Testis (tissue), 2 donors: ENCODE measurements at regions not wholly inside any gene's neighbourhood (a gene's known extent, or its start where the extent isn't known, plus 50 kb on each side); places are given as distances from the start of the nearest gene placed in this dataset.

Experiments used
- DNase-seq: peaks from one replicate; pipeline ENCODE4 v3.0.0-alpha.2; 2019
- H3K27ac ChIP-seq, 2 donors: fragments of 200-600 bp; sonication (generic); one replicate each; pipeline ENCODE4 v1.5.1; 2019
- H3K27me3 ChIP-seq: fragments of 200-600 bp; sonication (generic); one replicate; pipeline ENCODE4 v1.5.1; 2019
- H3K36me3 ChIP-seq: fragments of 200-600 bp; sonication (generic); one replicate; pipeline ENCODE4 v1.5.1; 2017; ENCODE audit warnings: low read depth; ENCODE audit errors: missing control alignments
- H3K4me1 ChIP-seq: fragments of 200-600 bp; sonication (generic); one replicate; pipeline ENCODE4 v1.5.1; 2019
- H3K4me3 ChIP-seq, 2 donors: fragments of 200-600 bp; sonication (generic); one replicate each; pipeline ENCODE4 v1.5.1; 2017 to 2019
- H3K9me3 ChIP-seq: fragments of 200-600 bp; sonication (generic); one replicate; pipeline ENCODE4 v1.5.1; 2017
- POLR2A ChIP-seq: fragments of 450-650 bp; IDR thresholded peaks from one replicate; pipeline ENCODE4 v1.6.1; 2017; ENCODE audit warnings: antibody characterized with exemption, mild to moderate bottlenecking, moderate library complexity
- WGBS, 2 donors: methylation state at CpG; one replicate each; pipeline ENCODE4 v1.1.5; 2018; 5-methylcytosine and 5-hydroxymethylcytosine counted together
- intact Hi-C: fragments of 100-400 bp; cut with DNase I; formaldehyde crosslinking; loops from one replicate; pipeline ENCODE4 v1.15.1; 2023; ENCODE audit warnings: low total_unique reads
- TF ChIP-seq, protein P1 (sequence below), 3 experiments: fragments of 450-650 bp in 2 of 3; fragments of 200-600 bp in 1 of 3; sonication (generic) in 1 of 3; IDR thresholded peaks; one replicate each; pipeline ENCODE4 v1.5.1; 2016 to 2019; ENCODE audit warnings: antibody characterized with exemption in 3 of 3, mild to moderate bottlenecking in 2 of 3, moderate library complexity in 1 of 3

DNA sequence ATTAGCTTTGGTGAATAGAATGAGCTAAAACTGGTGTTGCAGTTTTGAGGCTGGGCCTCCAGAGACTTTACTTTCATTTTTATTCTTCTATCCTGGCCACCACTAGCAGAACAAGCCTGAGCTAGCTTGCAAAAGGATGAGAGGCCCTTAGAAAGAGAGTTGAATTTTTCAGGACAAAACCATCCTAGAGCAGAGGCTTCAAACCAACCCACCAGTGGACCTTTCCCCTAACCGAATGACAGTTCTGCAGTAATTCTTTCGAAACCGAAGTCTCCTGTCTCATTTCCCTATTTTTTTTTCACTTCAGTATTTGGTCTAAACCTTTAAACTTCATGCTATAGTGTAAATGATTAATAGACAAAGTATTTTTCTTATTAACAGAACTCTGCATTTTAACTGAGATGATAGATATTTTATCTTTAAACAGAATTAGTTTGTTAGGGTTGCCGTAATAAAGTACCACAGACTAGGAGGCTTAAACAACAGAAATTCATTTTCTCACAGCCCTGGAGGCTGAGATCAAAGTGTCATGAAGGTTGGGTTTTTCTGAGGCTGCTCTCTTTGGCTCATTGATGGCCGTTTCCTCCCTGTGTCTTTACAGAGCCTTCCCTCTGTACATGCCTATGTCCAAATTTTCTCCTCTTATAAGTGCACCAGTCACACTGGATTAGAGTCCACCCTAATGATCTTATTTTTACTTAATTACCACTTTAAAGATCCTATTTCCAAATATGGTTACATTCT, 80.6 kb upstream of the PAK5 start:
- DNase-seq = no peak
- Histone ChIP-seq H3K4me3 (no peak overlapping the region), H3K9me3 (no peaks in the 10 kb centered on the region), H3K36me3 (no peaks in the 10 kb centered on the region), H3K4me1 (no peaks in the 10 kb centered on the region), H3K27ac (no peak overlapping the region), H3K27me3 (no peaks in the 10 kb centered on the region)
- TF ChIP-seq, protein P1, sequence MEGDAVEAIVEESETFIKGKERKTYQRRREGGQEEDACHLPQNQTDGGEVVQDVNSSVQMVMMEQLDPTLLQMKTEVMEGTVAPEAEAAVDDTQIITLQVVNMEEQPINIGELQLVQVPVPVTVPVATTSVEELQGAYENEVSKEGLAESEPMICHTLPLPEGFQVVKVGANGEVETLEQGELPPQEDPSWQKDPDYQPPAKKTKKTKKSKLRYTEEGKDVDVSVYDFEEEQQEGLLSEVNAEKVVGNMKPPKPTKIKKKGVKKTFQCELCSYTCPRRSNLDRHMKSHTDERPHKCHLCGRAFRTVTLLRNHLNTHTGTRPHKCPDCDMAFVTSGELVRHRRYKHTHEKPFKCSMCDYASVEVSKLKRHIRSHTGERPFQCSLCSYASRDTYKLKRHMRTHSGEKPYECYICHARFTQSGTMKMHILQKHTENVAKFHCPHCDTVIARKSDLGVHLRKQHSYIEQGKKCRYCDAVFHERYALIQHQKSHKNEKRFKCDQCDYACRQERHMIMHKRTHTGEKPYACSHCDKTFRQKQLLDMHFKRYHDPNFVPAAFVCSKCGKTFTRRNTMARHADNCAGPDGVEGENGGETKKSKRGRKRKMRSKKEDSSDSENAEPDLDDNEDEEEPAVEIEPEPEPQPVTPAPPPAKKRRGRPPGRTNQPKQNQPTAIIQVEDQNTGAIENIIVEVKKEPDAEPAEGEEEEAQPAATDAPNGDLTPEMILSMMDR (IDR thresholded peaks at IDR 0.05) = no peak
- no peak for TF ChIP-seq POLR2A
- 83 to 89% methylated on average over 5 of the region's 5 CpGs for WGBS, 2 donors
- intact Hi-C loops = no loop called here

DNA sequence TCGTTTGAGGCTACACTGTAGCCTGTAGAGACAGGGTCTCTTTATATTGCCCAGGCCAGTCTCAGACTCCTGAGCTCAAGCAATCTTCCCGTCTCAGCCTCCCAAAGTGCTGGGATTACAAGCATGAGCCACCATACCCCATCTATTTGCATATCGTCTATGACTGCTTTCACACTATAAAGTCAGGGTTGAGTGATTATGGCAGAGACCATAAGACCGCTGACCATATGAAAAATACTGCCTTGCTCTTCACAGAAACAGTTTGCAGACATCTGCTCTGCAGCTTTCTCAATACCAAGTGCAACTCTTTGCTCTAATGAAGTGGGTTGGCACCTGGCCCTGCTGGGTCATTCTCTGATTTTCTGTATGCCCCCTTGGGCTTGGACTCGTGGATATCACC, 79.5 kb upstream of the PAK5 start:
- Histone ChIP-seq H3K27ac (no peak overlapping the region), H3K27me3 (no peaks in the 10 kb centered on the region), H3K4me3 (no peak overlapping the region), H3K9me3 (no peaks in the 10 kb centered on the region), H3K36me3 (no peaks in the 10 kb centered on the region), H3K4me1 (no peaks in the 10 kb centered on the region)
- intact Hi-C loops = no loop called here
- WGBS, 2 donors = 86 to 87% methylated on average over 5 of the region's 5 CpGs
- no peak for DNase-seq
- TF ChIP-seq, protein P1 (IDR thresholded peaks at IDR 0.05) = no peak
- no peak for TF ChIP-seq POLR2A

DNA sequence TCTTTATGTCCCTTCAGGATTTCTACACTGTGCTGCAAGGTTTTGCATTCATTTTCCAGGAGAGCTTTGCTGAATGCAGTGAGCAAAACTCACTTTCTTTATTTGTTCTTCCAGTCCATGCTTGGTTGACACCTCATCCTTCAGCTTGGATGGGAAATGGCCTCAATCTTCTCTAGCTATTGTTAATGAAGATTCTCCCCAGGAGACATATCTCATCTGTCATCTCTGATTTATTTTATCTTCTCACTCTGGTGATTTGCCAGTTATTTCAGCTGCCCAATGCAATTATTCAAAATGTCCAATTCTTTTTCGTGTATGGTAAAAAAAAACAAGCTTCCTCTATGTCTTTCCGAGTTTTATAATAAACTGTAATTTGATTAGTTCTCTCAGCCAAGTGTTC, 77.9 kb upstream of the PAK5 start:
- Histone ChIP-seq H3K36me3 (no peaks in the 10 kb centered on the region), H3K9me3 (no peaks in the 10 kb centered on the region), H3K27me3 (no peaks in the 10 kb centered on the region), H3K4me3 (no peak overlapping the region), H3K27ac (no peak overlapping the region), H3K4me1 (no peaks in the 10 kb centered on the region)
- TF ChIP-seq POLR2A = no peak
- TF ChIP-seq, protein P1 (IDR thresholded peaks at IDR 0.05) = no peak
- WGBS, 2 donors = 44 to 55% methylated on average over 2 of the region's 2 CpGs
- DNase-seq = no peak
- intact Hi-C loops = no loop called here

DNA sequence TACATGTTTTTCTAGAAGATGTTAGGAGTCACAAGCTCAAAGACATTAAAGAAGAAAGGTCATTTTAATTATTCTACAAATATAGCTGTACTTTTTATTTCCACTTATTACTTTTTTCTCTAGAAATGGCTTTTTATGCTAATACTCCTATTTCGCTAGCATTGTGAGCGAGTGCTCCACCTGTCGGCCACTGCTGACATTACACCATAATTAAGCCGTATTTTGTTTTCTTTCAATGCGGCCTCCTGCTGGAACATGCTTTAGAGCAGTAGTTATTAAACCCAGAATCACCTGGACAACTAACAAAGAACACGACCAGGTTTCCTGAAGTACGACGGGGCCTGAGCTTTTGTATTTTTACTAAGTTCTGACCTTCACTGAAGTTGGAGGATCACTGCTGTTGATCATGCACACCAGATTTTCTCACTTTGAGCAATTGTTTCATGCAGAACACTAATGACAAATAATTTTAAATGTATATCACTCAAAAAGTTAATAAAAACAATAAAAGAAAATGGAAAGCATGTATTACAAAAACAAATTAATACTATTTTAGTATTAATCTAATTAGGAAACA, 74.1 kb upstream of the PAK5 start:
- TF ChIP-seq, protein P1 (IDR thresholded peaks at IDR 0.05) = peak; percentile 73 to 87 (median 75)
- no peak for TF ChIP-seq POLR2A
- 3% methylated on average over 8 of the region's 8 CpGs for WGBS, 2 donors
- no peak overlapping the region for H3K27ac ChIP-seq
- no peaks in the 10 kb centered on the region for H3K27me3 ChIP-seq
- H3K36me3 ChIP-seq = no peaks in the 10 kb centered on the region
- peak; percentile 63 for DNase-seq
- no peak overlapping the region for H3K4me3 ChIP-seq
- intact Hi-C loops = no loop called here
- no peaks in the 10 kb centered on the region for H3K4me1 ChIP-seq
- no peaks in the 10 kb centered on the region for H3K9me3 ChIP-seq

DNA sequence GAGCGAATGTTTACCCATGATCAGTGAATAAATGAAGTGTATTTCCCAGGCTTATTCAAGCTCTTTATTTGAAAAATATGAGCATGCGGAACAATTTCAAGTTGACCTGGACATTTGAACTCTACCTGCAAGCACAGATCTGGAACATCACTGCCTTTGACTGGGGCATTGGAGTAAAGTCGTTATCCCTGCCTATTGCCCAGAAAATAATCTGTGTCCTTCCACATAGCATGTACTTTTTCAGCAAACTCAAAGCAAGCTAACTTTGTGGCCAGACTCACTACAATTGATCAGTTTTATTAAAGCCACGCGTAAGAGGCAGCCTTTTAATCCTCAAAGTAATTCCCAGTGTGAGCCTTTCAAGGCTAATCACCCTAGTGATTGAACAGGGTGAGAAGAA, 73.4 kb upstream of the PAK5 start:
- DNase-seq = no peak
- Histone ChIP-seq H3K27ac (no peak overlapping the region), H3K4me1 (no peaks in the 10 kb centered on the region), H3K36me3 (no peaks in the 10 kb centered on the region), H3K9me3 (no peaks in the 10 kb centered on the region), H3K4me3 (no peak overlapping the region), H3K27me3 (no peaks in the 10 kb centered on the region)
- 69 to 81% methylated on average over 5 of the region's 5 CpGs for WGBS, 2 donors
- intact Hi-C loops = no loop called here
- no peak for TF ChIP-seq POLR2A
- TF ChIP-seq, protein P1 (IDR thresholded peaks at IDR 0.05) = no peak
